GM21786 (cell line): ENCODE measurements at regions not wholly inside any gene's neighbourhood (a gene's known extent, or its start where the extent isn't known, plus 50 kb on each side); places are given as distances from the start of the nearest gene placed in this dataset.
"Not testable (repeated sequence)": the region's sequence is repeated elsewhere in the genome, so short reads cannot be mapped to it uniquely, and the experiment has no call there.

Experiments
- ATAC-seq: cut with Tn5 transposase; IDR thresholded peaks from one replicate; pipeline ENCODE4 v1.9.1; 2021; ENCODE audit not compliant: unreplicated experiment

DNA sequence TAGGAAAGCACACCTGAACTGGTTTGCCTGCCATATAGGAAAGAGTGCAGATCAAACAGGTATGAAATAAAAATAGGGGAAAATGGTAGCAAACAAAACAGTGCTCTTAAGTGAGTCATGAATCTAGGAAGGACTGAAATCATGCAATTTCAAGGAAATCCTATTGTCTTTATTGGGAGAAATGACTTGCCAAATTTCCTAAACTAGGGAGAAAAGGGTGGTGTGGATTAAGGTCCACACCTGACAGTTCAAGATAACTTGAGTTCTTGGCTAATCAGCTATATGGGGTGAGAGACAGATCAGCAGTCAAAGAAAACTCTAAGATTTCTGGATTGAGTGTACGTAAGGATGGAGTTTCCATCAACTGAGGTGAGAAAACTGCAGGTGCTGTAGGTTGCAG, 101.1 kb downstream of the PRKAB2 start:
- ATAC-seq = no peak

GRCh38 chr1:147062956-147063355, 109.3 kb downstream of the PRKAB2 start:
- ATAC-seq = no peak

- not testable (repeated sequence) for ATAC-seq
Measured at GRCh38 chr1:147061880-147062279, 110.4 kb downstream of the PRKAB2 start.

GRCh38 chr1:147053269-147053668, 115.1 kb downstream of the NBPF12 start:
- ATAC-seq = no peak

DNA sequence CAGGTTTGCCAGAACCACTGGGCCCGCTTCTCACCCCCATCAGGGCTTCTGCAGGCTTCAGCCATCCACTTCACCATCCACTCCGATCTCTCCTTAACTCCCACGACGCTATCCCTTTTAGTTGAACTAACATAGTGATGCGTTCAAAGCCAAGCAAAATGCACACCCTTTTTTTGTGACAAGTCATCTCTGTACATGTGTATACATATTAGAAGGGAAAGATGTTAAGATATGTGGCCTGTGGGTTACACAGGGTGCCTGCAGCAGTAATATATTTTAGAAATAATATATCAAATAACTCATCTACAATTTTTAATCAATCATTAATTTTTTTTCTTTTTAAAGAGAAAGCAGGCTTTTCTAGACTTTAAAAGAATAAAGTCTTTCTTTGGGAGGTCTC, 114.6 kb downstream of the NBPF12 start:
- no peak for ATAC-seq

GRCh38 chr1:147052143-147052542, 114.0 kb downstream of the NBPF12 start:
- no peak for ATAC-seq

- ATAC-seq = no peak
Measured at GRCh38 chr1:147051136-147051535, 113.0 kb downstream of the NBPF12 start.

- no peak for ATAC-seq
Measured at GRCh38 chr1:147050654-147051053, 112.5 kb downstream of the NBPF12 start.

DNA sequence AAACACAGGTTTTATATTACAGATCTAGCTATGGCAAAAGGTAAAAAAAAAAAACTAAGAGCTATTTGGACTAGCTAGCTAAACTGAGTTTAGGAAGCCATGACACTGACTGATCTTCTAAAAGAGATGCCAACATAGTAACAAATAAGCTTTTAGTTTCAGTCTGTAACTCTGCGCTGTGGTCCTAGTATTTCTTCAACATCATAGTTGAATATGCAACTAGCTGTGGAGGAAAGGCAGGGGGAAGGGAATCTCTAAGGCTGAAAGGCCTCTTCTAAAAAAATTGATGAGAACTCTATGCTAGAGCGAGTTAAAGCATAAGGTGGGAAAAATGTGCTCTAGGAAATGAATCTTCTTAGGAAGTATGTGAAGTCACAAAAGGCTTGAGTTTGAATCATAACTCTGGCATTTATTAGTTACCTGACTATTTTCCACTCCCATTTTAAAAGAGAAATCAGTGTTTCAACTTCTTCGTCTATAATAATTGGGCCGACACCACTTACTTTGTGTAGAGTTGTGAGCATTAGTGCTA, 108.8 kb downstream of the NBPF12 start:
- ATAC-seq = not testable (repeated sequence)

GRCh38 chr1:147046189-147046862, 108.2 kb downstream of the NBPF12 start:
- ATAC-seq = no peak
